Esophagus muscularis mucosa (tissue), 4 donors: ENCODE measurements at regions not wholly inside any gene's neighbourhood (a gene's known extent, or its start where the extent isn't known, plus 50 kb on each side); places are given as distances from the start of the nearest gene placed in this dataset.

ENCODE experiments used
- DNase-seq: peaks from one replicate; pipeline ENCODE4 v3.0.0-alpha.2; 2017; ENCODE audit errors: extremely low spot score
- H3K27ac ChIP-seq, 4 donors: fragments of 200-600 bp; sonication (generic); replicated peaks in 1 of 4; 1 replicate in 3 of 4; 2 replicates in 1 of 4; pipeline ENCODE4 v1.5.1; 2016 to 2019; ENCODE audit warnings: mild to moderate bottlenecking in 1 of 4
- H3K27me3 ChIP-seq, 4 donors: fragments of 200-600 bp; sonication (generic); one replicate each; pipeline versions ENCODE4 v1.5.1 to v1.6.0; 2016 to 2019
- H3K36me3 ChIP-seq, 4 donors: fragments of 200-600 bp; sonication (generic); one replicate each; pipeline ENCODE4 v1.5.1; 2016 to 2019
- H3K4me1 ChIP-seq, 4 donors: fragments of 200-600 bp; sonication (generic); one replicate each; pipeline ENCODE4 v1.5.1; 2016 to 2019
- H3K4me3 ChIP-seq, 4 donors: fragments of 200-600 bp; sonication (generic); 1 replicate in 2 of 4; 2 replicates in 2 of 4; pipeline ENCODE4 v1.5.1; 2016 to 2019; ENCODE audit warnings: mild to moderate bottlenecking in 4 of 4, moderate library complexity in 1 of 4
- H3K9me3 ChIP-seq, 4 donors: fragments of 200-600 bp; sonication (generic); 1 replicate in 3 of 4; 2 replicates in 1 of 4; pipeline ENCODE4 v1.5.1; 2016 to 2019
- CTCF ChIP-seq, 3 experiments: fragments of 200-600 bp in 2 of 3; fragments of 450-650 bp in 1 of 3; sonication (generic) in 2 of 3; IDR thresholded peaks; one replicate each; pipeline ENCODE4 v1.5.1; 2017 to 2019; ENCODE audit warnings: antibody characterized with exemption in 3 of 3, mild to moderate bottlenecking in 2 of 3, moderate library complexity in 1 of 3
- EP300 ChIP-seq: sonication (generic); formaldehyde crosslinking; IDR thresholded peaks from one replicate; pipeline ENCODE4 v1.6.1; 2017; ENCODE audit warnings: antibody characterized with exemption
- POLR2A ChIP-seq: fragments of 450-650 bp; IDR thresholded peaks from one replicate; pipeline ENCODE4 v1.6.1; 2017; ENCODE audit warnings: antibody characterized with exemption, moderate library complexity, mild to moderate bottlenecking, low read depth
- POLR2AphosphoS5 ChIP-seq, 2 donors: sonication (generic); formaldehyde crosslinking; IDR thresholded peaks; one replicate each; pipeline ENCODE4 v1.6.1; 2017; ENCODE audit warnings: antibody characterized with exemption in 2 of 2
- WGBS: methylation state at CpG from one replicate; pipeline ENCODE4 v1.1.5; 2018; 5-methylcytosine and 5-hydroxymethylcytosine counted together
- intact Hi-C: fragments of 100-400 bp; cut with DNase I; formaldehyde crosslinking; loops from one replicate; pipeline ENCODE4 v1.15.1; 2023

GRCh38 chr9:113707953-113708695, 168.0 kb upstream of the ZNF618 start:
- Histone ChIP-seq H3K4me1 (no peaks in the 10 kb centered on the region), H3K27me3 (peaks cover 0 to 5% (median 0%) of the 10 kb centered on the region in 4 donors), H3K9me3 (peaks cover 0 to 12% (median 0%) of the 10 kb centered on the region in 4 donors), H3K4me3 (no peak overlapping the region), H3K27ac (no peak overlapping the region), H3K36me3 (no peaks in the 10 kb centered on the region)
- intact Hi-C loops = no loop called here
- no peak for TF ChIP-seq POLR2AphosphoS5 (IDR thresholded peaks at IDR 0.05)
- no peak for TF ChIP-seq POLR2A
- no peak for TF ChIP-seq EP300
- TF ChIP-seq CTCF (IDR thresholded peaks at IDR 0.05) = no peak
- WGBS = 92% methylated on average over 8 of the region's 8 CpGs
- no peak for DNase-seq

- H3K4me3 ChIP-seq = no peak overlapping the region
- no peaks in the 10 kb centered on the region for H3K4me1 ChIP-seq
- DNase-seq = no peak
- H3K9me3 ChIP-seq = peaks cover 0 to 12% (median 0%) of the 10 kb centered on the region in 4 donors
- intact Hi-C loops = no loop called here
- TF ChIP-seq POLR2AphosphoS5 (IDR thresholded peaks at IDR 0.05) (no peak), CTCF (IDR thresholded peaks at IDR 0.05) (no peak), POLR2A (no peak), EP300 (no peak)
- no peaks in the 10 kb centered on the region for H3K36me3 ChIP-seq
- H3K27ac ChIP-seq = no peak overlapping the region
- 83% methylated on average over 7 of the region's 7 CpGs for WGBS
- H3K27me3 ChIP-seq = peaks cover 0 to 5% (median 0%) of the 10 kb centered on the region in 4 donors
Measured at GRCh38 chr9:113708821-113709713, 167.0 kb upstream of the ZNF618 start.

- intact Hi-C loops = no loop called here
- Histone ChIP-seq H3K27me3 (peaks cover 0 to 5% (median 0%) of the 10 kb centered on the region in 4 donors), H3K36me3 (no peaks in the 10 kb centered on the region), H3K4me1 (no peaks in the 10 kb centered on the region), H3K27ac (no peak overlapping the region), H3K9me3 (peaks cover 0 to 12% (median 0%) of the 10 kb centered on the region in 4 donors), H3K4me3 (no peak overlapping the region)
- WGBS = 91% methylated on average over 6 of the region's 6 CpGs
- no peak for DNase-seq
- no peak for TF ChIP-seq POLR2AphosphoS5 (IDR thresholded peaks at IDR 0.05)
- no peak for TF ChIP-seq EP300
- TF ChIP-seq CTCF (IDR thresholded peaks at IDR 0.05) = no peak
- no peak for TF ChIP-seq POLR2A
Measured at GRCh38 chr9:113709721-113710120, 166.4 kb upstream of the ZNF618 start.

- DNase-seq = no peak
- TF ChIP-seq EP300 (no peak), POLR2AphosphoS5 (IDR thresholded peaks at IDR 0.05) (no peak), CTCF (IDR thresholded peaks at IDR 0.05) (no peak), POLR2A (no peak)
- H3K27me3 ChIP-seq = peaks cover 0 to 5% (median 0%) of the 10 kb centered on the region in 4 donors
- WGBS = 59% methylated on average over 1 of the region's 1 CpG
- intact Hi-C loops = no loop called here
- no peaks in the 10 kb centered on the region for H3K4me1 ChIP-seq
- no peaks in the 10 kb centered on the region for H3K36me3 ChIP-seq
- no peak overlapping the region for H3K27ac ChIP-seq
- no peak overlapping the region for H3K4me3 ChIP-seq
- H3K9me3 ChIP-seq = peaks cover 0 to 23% (median 1%) of the 10 kb centered on the region in 4 donors
Measured at GRCh38 chr9:113711251-113711650, 164.9 kb upstream of the ZNF618 start.
